Smooth muscle cell (in vitro differentiated cells): ENCODE measurements at regions not wholly inside any gene's neighbourhood (a gene's known extent, or its start where the extent isn't known, plus 50 kb on each side); places are given as distances from the start of the nearest gene placed in this dataset.

Experiments
- DNase-seq: peaks from one replicate; lab custom pipeline; 2025; ENCODE audit not compliant: unreplicated experiment; lab: John Stamatoyannopoulos, UW
- H2AFZ ChIP-seq: fragments of 200-600 bp; sonication (generic); 2 replicates; pipeline ENCODE4 v1.6.0; 2016; ENCODE audit warnings: antibody characterized with exemption, low read depth, mild to moderate bottlenecking
- H3F3A ChIP-seq: fragments of 200-600 bp; sonication (generic); 2 replicates; pipeline ENCODE4 v1.6.0; 2017; ENCODE audit warnings: antibody characterized with exemption, low read depth
- H3K27ac ChIP-seq: fragments of 200-600 bp; sonication (generic); 2 replicates; pipeline ENCODE4 v1.5.1; 2016; ENCODE audit warnings: low read depth, mild to moderate bottlenecking
- H3K27me3 ChIP-seq: fragments of 200-600 bp; sonication (generic); 2 replicates; pipeline ENCODE4 v1.6.1; 2016; ENCODE audit warnings: low read depth, mild to moderate bottlenecking
- H3K36me3 ChIP-seq: fragments of 200-600 bp; sonication (generic); 2 replicates; pipeline ENCODE4 v1.5.1; 2016; ENCODE audit warnings: low read depth
- H3K4me1 ChIP-seq: fragments of 200-600 bp; sonication (generic); 2 replicates; pipeline ENCODE4 v1.5.1; 2016; ENCODE audit warnings: low read depth
- H3K4me2 ChIP-seq: fragments of 200-600 bp; sonication (generic); 2 replicates; pipeline ENCODE4 v1.6.0; 2016; ENCODE audit warnings: mild to moderate bottlenecking
- H3K4me3 ChIP-seq: fragments of 200-600 bp; sonication (generic); 2 replicates; pipeline ENCODE4 v1.5.1; 2016; ENCODE audit warnings: mild to moderate bottlenecking
- H3K79me2 ChIP-seq: fragments of 200-600 bp; sonication (generic); 2 replicates; pipeline ENCODE4 v1.6.0; 2016; ENCODE audit warnings: low read depth, mild to moderate bottlenecking
- H3K9ac ChIP-seq: fragments of 200-600 bp; sonication (generic); 2 replicates; pipeline ENCODE4 v1.6.0; 2016; ENCODE audit warnings: low read depth
- H3K9me3 ChIP-seq: fragments of 200-600 bp; sonication (generic); replicated peaks from 2 replicates; pipeline ENCODE4 v1.5.1; 2016; ENCODE audit warnings: low read depth
- H4K20me1 ChIP-seq: fragments of 200-600 bp; sonication (generic); 2 replicates; pipeline ENCODE4 v1.6.0; 2016; ENCODE audit warnings: low read depth
- CTCF ChIP-seq: fragments of 200-600 bp; sonication (generic); IDR thresholded peaks from 2 replicates; pipeline ENCODE4 v1.5.1; 2017; ENCODE audit warnings: borderline replicate concordance, mild to moderate bottlenecking, antibody characterized with exemption; ENCODE audit not compliant: insufficient read depth, poor library complexity, severe bottlenecking
- WGBS: methylation state at CpG from one replicate; pipeline ENCODE4 v1.1.7; 2016; ENCODE audit warnings: low lambda C conversion rate; 5-methylcytosine and 5-hydroxymethylcytosine counted together

DNA sequence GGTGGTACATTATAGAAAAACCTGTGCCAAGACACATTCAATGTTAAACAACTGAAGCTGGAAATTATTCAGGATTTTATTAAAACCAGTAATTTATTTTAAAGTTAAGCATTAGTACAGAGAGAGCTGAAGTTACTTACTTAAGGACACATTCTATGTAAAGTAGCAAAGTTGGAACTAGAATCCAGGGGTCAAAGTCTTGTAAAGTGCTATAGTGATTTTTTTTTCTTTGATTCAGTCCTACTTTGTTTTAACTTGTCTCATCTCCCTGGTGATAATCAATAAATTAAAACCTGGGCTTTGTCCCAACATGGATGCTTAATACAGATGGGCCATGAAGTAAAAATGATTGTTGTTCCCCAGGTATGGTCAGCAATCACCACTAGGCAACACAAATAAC lies 1271.8 kb upstream of the CHAC2 start:
- DNase-seq: no peak
- no peak for TF ChIP-seq CTCF
- no peak overlapping the region for H2AFZ ChIP-seq
- H3K79me2 ChIP-seq: no peaks in the 10 kb centered on the region
- no peaks in the 10 kb centered on the region for H3K27me3 ChIP-seq
- no peak overlapping the region for H3K4me3 ChIP-seq
- no peaks in the 10 kb centered on the region for H4K20me1 ChIP-seq
- H3F3A ChIP-seq: no peaks in the 10 kb centered on the region
- no peak overlapping the region for H3K4me2 ChIP-seq
- no peaks in the 10 kb centered on the region for H3K9me3 ChIP-seq
- H3K4me1 ChIP-seq: no peaks in the 10 kb centered on the region
- no peaks in the 10 kb centered on the region for H3K36me3 ChIP-seq
- H3K9ac ChIP-seq: no peak overlapping the region
- H3K27ac ChIP-seq: no peak overlapping the region

GRCh38 chr2:52477166-52477565 lies 1290.4 kb upstream of the CHAC2 start:
- Histone ChIP-seq H4K20me1 (no peaks in the 10 kb centered on the region), H2AFZ (no peak overlapping the region), H3K4me2 (no peak overlapping the region), H3K27ac (no peak overlapping the region), H3K79me2 (no peaks in the 10 kb centered on the region), H3K4me3 (no peak overlapping the region), H3K36me3 (no peaks in the 10 kb centered on the region), H3K4me1 (peaks cover 5% of the 10 kb centered on the region), H3F3A (no peaks in the 10 kb centered on the region), H3K9ac (no peak overlapping the region), H3K9me3 (no peaks in the 10 kb centered on the region), H3K27me3 (no peaks in the 10 kb centered on the region)
- TF ChIP-seq CTCF: no peak
- 91% methylated on average over 1 of the region's 1 CpG for WGBS
- DNase-seq: no peak

DNA sequence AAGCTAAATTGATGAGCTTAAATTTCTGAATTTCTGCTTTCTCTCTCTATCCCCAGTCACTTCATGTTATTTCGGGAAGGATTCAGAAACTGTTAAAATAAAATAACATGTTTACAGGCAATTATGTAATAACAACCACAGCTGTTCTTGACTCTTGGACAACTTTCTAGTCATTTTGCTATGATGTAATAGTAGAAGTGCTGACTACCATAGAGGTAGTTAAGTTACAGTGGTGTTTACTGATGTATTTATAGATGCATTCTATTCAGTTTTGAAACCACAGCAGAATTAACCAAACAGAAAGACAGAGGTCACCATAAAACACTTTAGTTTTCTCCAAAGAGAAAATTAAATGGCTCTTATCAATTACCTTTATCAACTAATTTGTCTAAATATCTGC lies 1292.0 kb upstream of the CHAC2 start:
- WGBS: 84% methylated on average over 1 of the region's 1 CpG
- Histone ChIP-seq H3K79me2 (no peaks in the 10 kb centered on the region), H3K4me1 (peaks cover 5% of the 10 kb centered on the region)

More for the DNA sequence above, 1292.0 kb upstream of the CHAC2 start:
- Histone ChIP-seq H3K9me3 (no peaks in the 10 kb centered on the region), H3K4me2 (no peak overlapping the region), H3K36me3 (no peaks in the 10 kb centered on the region), H3K4me3 (no peak overlapping the region), H2AFZ (no peak overlapping the region), H3K27ac (no peak overlapping the region), H3K27me3 (no peaks in the 10 kb centered on the region), H3K9ac (no peak overlapping the region), H4K20me1 (no peaks in the 10 kb centered on the region), H3F3A (no peaks in the 10 kb centered on the region)
- TF ChIP-seq CTCF: no peak
- DNase-seq: no peak
